Liver (tissue), 8 donors: ENCODE measurements at regions not wholly inside any gene's neighbourhood (a gene's known extent, or its start where the extent isn't known, plus 50 kb on each side); places are given as distances from the start of the nearest gene placed in this dataset.

Source experiments
- DNase-seq: peaks from one replicate; pipeline ENCODE4 v3.0.0-alpha.2; 2017; ENCODE audit warnings: low spot score
- H3K27ac ChIP-seq, 2 donors: one replicate each; pipeline ENCODE4 v1.7.0; 2013; ENCODE audit warnings: inconsistent platforms in 2 of 2, low read length in 2 of 2, control low read depth in 1 of 2, low read depth in 1 of 2, mild to moderate bottlenecking in 1 of 2
- H3K27me3 ChIP-seq, 4 donors: one replicate each; pipeline versions ENCODE4 v1.6.1 to v1.7.0; 2013; ENCODE audit warnings: low read length in 3 of 4, inconsistent platforms in 1 of 4, mild to moderate bottlenecking in 1 of 4, moderate library complexity in 1 of 4; ENCODE audit not compliant: control insufficient read depth in 4 of 4, insufficient read depth in 4 of 4
- H3K36me3 ChIP-seq, 4 donors: one replicate each; pipeline versions ENCODE4 v1.6.1 to v1.7.0; 2013; ENCODE audit warnings: low read length in 3 of 4, mild to moderate bottlenecking in 3 of 4, low read depth in 1 of 4, moderate library complexity in 1 of 4; ENCODE audit not compliant: control insufficient read depth in 4 of 4, insufficient read depth in 3 of 4
- H3K4me1 ChIP-seq, 4 donors: one replicate each; pipeline versions ENCODE4 v1.6.1 to v1.7.0; 2013; ENCODE audit warnings: low read length in 3 of 4, mild to moderate bottlenecking in 3 of 4, moderate library complexity in 1 of 4; ENCODE audit not compliant: control insufficient read depth in 4 of 4, insufficient read depth in 4 of 4
- H3K4me3 ChIP-seq, 3 donors: one replicate each; pipeline versions ENCODE4 v1.6.1 to v1.7.0; 2013; ENCODE audit warnings: low read length in 3 of 3, control low read depth in 1 of 3, low read depth in 1 of 3, mild to moderate bottlenecking in 1 of 3
- H3K9ac ChIP-seq, 2 donors: one replicate each; pipeline ENCODE4 v1.7.0; 2013; ENCODE audit warnings: low read length in 2 of 2, mild to moderate bottlenecking in 2 of 2, moderate library complexity in 2 of 2, control low read depth in 1 of 2, low read depth in 1 of 2
- H3K9me3 ChIP-seq, 4 donors: one replicate each; pipeline versions ENCODE4 v1.6.1 to v1.7.0; 2013; ENCODE audit warnings: low read length in 3 of 4; ENCODE audit not compliant: control insufficient read depth in 4 of 4
- ATF3 ChIP-seq: IDR thresholded peaks from 2 replicates; pipeline ENCODE4 v1.6.1; 2016; ENCODE audit warnings: antibody characterized with exemption
- EGR1 ChIP-seq, 2 donors: IDR thresholded peaks; 2 replicates each; pipeline ENCODE4 v1.6.1; 2016 to 2018; ENCODE audit warnings: antibody characterized with exemption in 2 of 2, low read depth in 2 of 2
- FOXA1 ChIP-seq: IDR thresholded peaks from 2 replicates; pipeline ENCODE4 v1.6.1; 2016; ENCODE audit warnings: antibody characterized with exemption
- FOXA2 ChIP-seq: IDR thresholded peaks from 2 replicates; pipeline ENCODE4 v1.6.1; 2016; ENCODE audit warnings: antibody characterized with exemption
- GABPA ChIP-seq, 2 donors: IDR thresholded peaks in 1 of 2; conservative IDR thresholded peaks in 1 of 2; 2 replicates each; pipeline ENCODE4 v1.6.1; 2016; ENCODE audit warnings: antibody characterized with exemption in 2 of 2, mild to moderate bottlenecking in 1 of 2, moderate library complexity in 1 of 2
- HNF4A ChIP-seq, 2 donors: conservative IDR thresholded peaks; 2 replicates each; pipeline ENCODE4 v1.6.1; 2016; ENCODE audit warnings: antibody characterized with exemption in 2 of 2, mild to moderate bottlenecking in 2 of 2
- HNF4G ChIP-seq: IDR thresholded peaks from 2 replicates; pipeline ENCODE4 v1.6.1; 2016; ENCODE audit warnings: antibody characterized with exemption
- JUND ChIP-seq, 2 donors: IDR thresholded peaks; 2 replicates each; pipeline ENCODE4 v1.6.1; 2016; ENCODE audit warnings: antibody characterized with exemption in 2 of 2
- NR2F2 ChIP-seq: IDR thresholded peaks from 2 replicates; pipeline ENCODE4 v1.6.1; 2016; ENCODE audit warnings: antibody characterized with exemption
- RAD21 ChIP-seq, 2 donors: IDR thresholded peaks; 2 replicates each; pipeline ENCODE4 v1.6.1; 2016; ENCODE audit warnings: antibody characterized with exemption in 2 of 2, mild to moderate bottlenecking in 2 of 2
- REST ChIP-seq: IDR thresholded peaks from 2 replicates; pipeline ENCODE4 v1.6.1; 2016; ENCODE audit warnings: antibody characterized with exemption, mild to moderate bottlenecking
- RXRA ChIP-seq, 2 donors: IDR thresholded peaks; 2 replicates each; pipeline ENCODE4 v1.6.1; 2017 to 2018; ENCODE audit warnings: antibody characterized with exemption in 2 of 2, mild to moderate bottlenecking in 1 of 2
- TAF1 ChIP-seq: conservative IDR thresholded peaks from 2 replicates; pipeline ENCODE4 v1.6.1; 2016; ENCODE audit warnings: antibody characterized with exemption, mild to moderate bottlenecking
- YY1 ChIP-seq: IDR thresholded peaks from 2 replicates; pipeline ENCODE4 v1.6.1; 2016; ENCODE audit warnings: antibody characterized with exemption, mild to moderate bottlenecking
- WGBS: extraction: QIAGEN DNeasy Blood & Tissue Kit; methylation state at CpG from one replicate; pipeline ENCODE4 v1.1.7; 2013; 5-methylcytosine and 5-hydroxymethylcytosine counted together
- TF ChIP-seq, protein P1 (sequence below): fragments of 150-350 bp; IDR thresholded peaks from 2 replicates; pipeline ENCODE4 v1.5.1; 2017; ENCODE audit warnings: improper control_type of control experiment, low read depth, low read length; ENCODE audit not compliant: missing input control
- TF ChIP-seq, protein P2 (sequence below): IDR thresholded peaks from 2 replicates; pipeline ENCODE4 v1.6.1; 2016; ENCODE audit warnings: antibody characterized with exemption
- donor health status: healthy.
- donor health status: healthy.
- donor health status: healthy.
- donor health status: healthy.
- donor health status: healthy.

GRCh38 chr20:41854765-41855164 is 236.6 kb upstream of the CHD6 start (continued):
- no peak for TF ChIP-seq REST
- TF ChIP-seq GABPA (IDR thresholded peaks at IDR 0.05 in 1 of 2, conservative IDR thresholded peaks at IDR 0.05 in 1 of 2) = no peak

- Histone ChIP-seq H3K27ac (no peak overlapping the region), H3K27me3 (no peaks in the 10 kb centered on the region), H3K9ac (no peak overlapping the region), H3K9me3 (peaks cover 0 to 3% (median 1%) of the 10 kb centered on the region in 4 donors), H3K4me1 (no peaks in the 10 kb centered on the region), H3K4me3 (no peak overlapping the region), H3K36me3 (no peaks in the 10 kb centered on the region)
- TF ChIP-seq NR2F2 (no peak), HNF4A (conservative IDR thresholded peaks at IDR 0.05) (no peak), RAD21 (IDR thresholded peaks at IDR 0.05) (no peak), HNF4G (no peak), EGR1 (IDR thresholded peaks at IDR 0.05; ENCODE audit: low read depth in 2 of 2) (no peak), JUND (IDR thresholded peaks at IDR 0.05) (no peak), TAF1 (no peak), FOXA2 (no peak), ATF3 (no peak), YY1 (no peak), REST (no peak), FOXA1 (no peak), RXRA (IDR thresholded peaks at IDR 0.05) (no peak)
- TF ChIP-seq, protein P1, sequence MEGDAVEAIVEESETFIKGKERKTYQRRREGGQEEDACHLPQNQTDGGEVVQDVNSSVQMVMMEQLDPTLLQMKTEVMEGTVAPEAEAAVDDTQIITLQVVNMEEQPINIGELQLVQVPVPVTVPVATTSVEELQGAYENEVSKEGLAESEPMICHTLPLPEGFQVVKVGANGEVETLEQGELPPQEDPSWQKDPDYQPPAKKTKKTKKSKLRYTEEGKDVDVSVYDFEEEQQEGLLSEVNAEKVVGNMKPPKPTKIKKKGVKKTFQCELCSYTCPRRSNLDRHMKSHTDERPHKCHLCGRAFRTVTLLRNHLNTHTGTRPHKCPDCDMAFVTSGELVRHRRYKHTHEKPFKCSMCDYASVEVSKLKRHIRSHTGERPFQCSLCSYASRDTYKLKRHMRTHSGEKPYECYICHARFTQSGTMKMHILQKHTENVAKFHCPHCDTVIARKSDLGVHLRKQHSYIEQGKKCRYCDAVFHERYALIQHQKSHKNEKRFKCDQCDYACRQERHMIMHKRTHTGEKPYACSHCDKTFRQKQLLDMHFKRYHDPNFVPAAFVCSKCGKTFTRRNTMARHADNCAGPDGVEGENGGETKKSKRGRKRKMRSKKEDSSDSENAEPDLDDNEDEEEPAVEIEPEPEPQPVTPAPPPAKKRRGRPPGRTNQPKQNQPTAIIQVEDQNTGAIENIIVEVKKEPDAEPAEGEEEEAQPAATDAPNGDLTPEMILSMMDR = no peak
- TF ChIP-seq, protein P2, sequence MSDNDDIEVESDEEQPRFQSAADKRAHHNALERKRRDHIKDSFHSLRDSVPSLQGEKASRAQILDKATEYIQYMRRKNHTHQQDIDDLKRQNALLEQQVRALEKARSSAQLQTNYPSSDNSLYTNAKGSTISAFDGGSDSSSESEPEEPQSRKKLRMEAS = no peak
- WGBS = 76% methylated on average over 2 of the region's 2 CpGs
- DNase-seq = no peak
Measured at GRCh38 chr20:41853806-41854205, 235.6 kb upstream of the CHD6 start.
